ENCODE measurements at regions not wholly inside any gene's neighbourhood (a gene's known extent, or its start where the extent isn't known, plus 50 kb on each side); places are given as distances from the start of the nearest gene placed in this dataset.

DNA sequence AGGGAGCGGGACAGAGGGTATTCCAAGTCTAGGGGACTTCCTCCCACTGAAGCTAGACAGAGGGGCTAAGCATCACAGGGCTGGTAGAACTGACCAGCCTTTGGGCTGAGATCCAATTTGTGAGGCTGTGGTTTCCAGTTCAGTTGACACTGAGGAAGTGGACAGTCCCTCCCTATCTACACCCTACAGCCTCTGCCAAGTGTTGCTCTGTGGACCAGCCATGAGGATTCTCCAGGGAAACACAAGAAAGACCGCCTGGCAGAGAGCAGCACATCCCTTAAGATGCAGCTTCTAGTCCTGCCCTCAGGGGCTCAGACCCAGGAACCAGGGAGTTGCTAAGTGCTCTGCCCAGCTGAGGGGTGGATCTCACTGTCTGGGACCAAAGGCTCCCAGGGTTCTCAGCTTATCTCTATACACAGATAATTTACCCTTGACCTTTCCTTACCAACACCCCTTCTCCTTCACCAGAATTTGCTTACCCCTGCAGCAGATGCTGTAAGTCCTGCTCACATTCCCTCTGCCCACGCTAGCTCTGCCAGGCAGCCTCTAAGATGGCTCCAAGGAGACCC lies 252.0 kb downstream of the SKIDA1 start:
- intact Hi-C loops (cut with micrococcal nuclease; ENCODE audit: unreplicated experiment) (no loop called here), in situ Hi-C loops (cut with MboI) (loop anchor here (10.0 to 25.0 kb wide), 2 partner anchors 411 to 451 kb away; no protein-coding TSS in a partner anchor)
- no peaks in the 10 kb centered on the region for H3K4me1 ChIP-seq (ENCODE audit: control insufficient read depth, insufficient read depth, low read length)
- no peaks in the 10 kb centered on the region for H3K79me2 ChIP-seq (ENCODE audit: control insufficient read depth, insufficient read depth, low read length)
- WGBS (ENCODE audit: insufficient coverage, insufficient replicate concordance, low lambda C conversion rate, missing lambda C conversion rate): 46% methylated on average over 3 of the region's 3 CpGs
- H4K20me1 ChIP-seq (ENCODE audit: control insufficient read depth, insufficient read depth): no peaks in the 10 kb centered on the region
- no peak for FAIRE-seq
- no peak overlapping the region for H3K27ac ChIP-seq (ENCODE audit: control insufficient read depth, insufficient read depth)
- H3K4me2 ChIP-seq (ENCODE audit: control insufficient read depth, insufficient read depth): no peak overlapping the region
- TF ChIP-seq POLR2A (IDR thresholded peaks at IDR 0.05; ENCODE audit: low read depth, low read length): no peak
- TF ChIP-seq KLF5 (IDR thresholded peaks at IDR 0.05; ENCODE audit: partially characterized antibody): no peak
- no peak for DNase-seq (ENCODE audit: low read depth, low spot score)
- 0 out of 4 replicates have a peak, but pooled peaks cover 0 to 2% of the 10 kb centered on the region in 2 experiments for H3K27me3 ChIP-seq (replicated peaks in 1 of 2; ENCODE audit: control insufficient read depth in 2 of 2, insufficient read depth in 2 of 2, low read length in 1 of 2)
- SMC1A ChIA-PET (ENCODE audit: uncharacterized antibody, unreplicated experiment): interaction anchor here (0.8 to 1.0 kb wide), 2 partner anchors 219 to 718 kb away, joined by 3 read pairs; no protein-coding TSS in a partner anchor
- H3K4me3 ChIP-seq: no peak overlapping the region
- H2AFZ ChIP-seq (ENCODE audit: control insufficient read depth, low read depth, low read length): no peak overlapping the region
- no TSS peak for BruUV-seq (replicated peaks)
- POLR2A ChIA-PET: no interaction called here
- H3K9me3 ChIP-seq (replicated peaks; ENCODE audit: control insufficient read depth, insufficient read depth, low read length): no peaks in the 10 kb centered on the region
- ATAC-seq: peak; percentile 44
- H3K9ac ChIP-seq (ENCODE audit: control insufficient read depth, insufficient read depth, low read length): no peak overlapping the region
- RAD21 ChIA-PET (ENCODE audit: unreplicated experiment): no interaction called here
- CTCF ChIA-PET: interaction anchor here (1.0 kb wide), 1 partner anchor 10 kb away, joined by 4 read pairs; no protein-coding TSS in a partner anchor
- no peaks in the 10 kb centered on the region for H3K36me3 ChIP-seq (ENCODE audit: control insufficient read depth in 2 of 2, insufficient read depth in 2 of 2, low read length in 1 of 2)

DNA sequence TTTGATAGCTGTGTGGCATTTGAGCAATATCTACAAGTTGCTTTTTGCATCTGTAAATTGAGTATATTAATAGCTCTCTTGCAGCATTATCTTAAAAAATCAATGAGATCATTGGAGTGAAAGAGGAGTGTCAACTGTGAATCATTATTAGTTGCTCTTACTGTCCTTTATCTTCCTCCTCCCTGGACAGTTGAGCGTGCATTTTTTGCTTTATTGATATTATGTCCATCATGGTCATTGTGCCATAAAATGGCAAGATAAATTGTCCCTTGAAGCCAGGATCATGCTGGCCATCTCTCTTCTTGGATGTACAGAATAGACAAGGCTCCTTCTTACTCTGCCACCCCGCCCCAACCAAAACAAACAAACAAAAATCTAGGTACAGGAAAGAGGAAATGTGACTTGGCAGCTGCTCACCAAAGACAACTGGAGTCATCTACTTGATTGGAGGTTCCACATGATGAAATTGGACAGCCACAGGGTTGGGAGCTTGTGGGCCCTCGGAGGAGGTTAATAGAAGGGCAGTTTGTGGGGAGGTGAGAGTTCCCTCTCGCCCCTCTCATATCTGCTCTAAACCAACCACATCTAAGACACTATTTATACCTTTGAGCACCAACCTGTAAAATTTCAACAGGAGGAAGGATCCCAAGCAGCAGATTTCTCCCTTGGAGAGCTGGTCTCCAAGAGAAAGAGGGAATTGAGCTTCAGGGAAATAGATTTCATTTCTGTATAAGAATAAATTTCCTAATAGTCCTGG lies 252.7 kb downstream of the SKIDA1 start:
- no peak overlapping the region for H3K4me2 ChIP-seq (ENCODE audit: control insufficient read depth, insufficient read depth)
- no peaks in the 10 kb centered on the region for H3K79me2 ChIP-seq (ENCODE audit: control insufficient read depth, insufficient read depth, low read length)
- CTCF ChIA-PET: interaction anchor here (0.6 to 1.1 kb wide), 3 partner anchors 11 to 222 kb away, joined by 3 to 4 read pairs (median 3); no protein-coding TSS in a partner anchor
- SMC1A ChIA-PET (ENCODE audit: uncharacterized antibody, unreplicated experiment): interaction anchor here (0.8 to 1.0 kb wide), 3 partner anchors 36 to 718 kb away, joined by 3 read pairs; no protein-coding TSS in a partner anchor
- no TSS peak for BruUV-seq (replicated peaks)
- POLR2A ChIA-PET: no interaction called here
- no peaks in the 10 kb centered on the region for H3K4me1 ChIP-seq (ENCODE audit: control insufficient read depth, insufficient read depth, low read length)
- no peaks in the 10 kb centered on the region for H3K9me3 ChIP-seq (replicated peaks; ENCODE audit: control insufficient read depth, insufficient read depth, low read length)
- no peaks in the 10 kb centered on the region for H4K20me1 ChIP-seq (ENCODE audit: control insufficient read depth, insufficient read depth)
- no peak overlapping the region for H3K9ac ChIP-seq (ENCODE audit: control insufficient read depth, insufficient read depth, low read length)
- RAD21 ChIA-PET (ENCODE audit: unreplicated experiment): no interaction called here
- DNase-seq (ENCODE audit: low read depth, low spot score): no peak
- 9% methylated on average over 4 of the region's 4 CpGs for WGBS (ENCODE audit: insufficient coverage, insufficient replicate concordance, low lambda C conversion rate, missing lambda C conversion rate)
- peak; percentile 55 for ATAC-seq
- no peaks in the 10 kb centered on the region for H3K36me3 ChIP-seq (ENCODE audit: control insufficient read depth in 2 of 2, insufficient read depth in 2 of 2, low read length in 1 of 2)
- H3K27me3 ChIP-seq (replicated peaks in 1 of 2; ENCODE audit: control insufficient read depth in 2 of 2, insufficient read depth in 2 of 2, low read length in 1 of 2): 0 out of 4 replicates have a peak, but pooled peaks cover 0 to 2% of the 10 kb centered on the region in 2 experiments
- FAIRE-seq: no peak
- H2AFZ ChIP-seq (ENCODE audit: control insufficient read depth, low read depth, low read length): no peak overlapping the region
- intact Hi-C loops (cut with micrococcal nuclease; ENCODE audit: unreplicated experiment): no loop called here
- TF ChIP-seq, protein P1, sequence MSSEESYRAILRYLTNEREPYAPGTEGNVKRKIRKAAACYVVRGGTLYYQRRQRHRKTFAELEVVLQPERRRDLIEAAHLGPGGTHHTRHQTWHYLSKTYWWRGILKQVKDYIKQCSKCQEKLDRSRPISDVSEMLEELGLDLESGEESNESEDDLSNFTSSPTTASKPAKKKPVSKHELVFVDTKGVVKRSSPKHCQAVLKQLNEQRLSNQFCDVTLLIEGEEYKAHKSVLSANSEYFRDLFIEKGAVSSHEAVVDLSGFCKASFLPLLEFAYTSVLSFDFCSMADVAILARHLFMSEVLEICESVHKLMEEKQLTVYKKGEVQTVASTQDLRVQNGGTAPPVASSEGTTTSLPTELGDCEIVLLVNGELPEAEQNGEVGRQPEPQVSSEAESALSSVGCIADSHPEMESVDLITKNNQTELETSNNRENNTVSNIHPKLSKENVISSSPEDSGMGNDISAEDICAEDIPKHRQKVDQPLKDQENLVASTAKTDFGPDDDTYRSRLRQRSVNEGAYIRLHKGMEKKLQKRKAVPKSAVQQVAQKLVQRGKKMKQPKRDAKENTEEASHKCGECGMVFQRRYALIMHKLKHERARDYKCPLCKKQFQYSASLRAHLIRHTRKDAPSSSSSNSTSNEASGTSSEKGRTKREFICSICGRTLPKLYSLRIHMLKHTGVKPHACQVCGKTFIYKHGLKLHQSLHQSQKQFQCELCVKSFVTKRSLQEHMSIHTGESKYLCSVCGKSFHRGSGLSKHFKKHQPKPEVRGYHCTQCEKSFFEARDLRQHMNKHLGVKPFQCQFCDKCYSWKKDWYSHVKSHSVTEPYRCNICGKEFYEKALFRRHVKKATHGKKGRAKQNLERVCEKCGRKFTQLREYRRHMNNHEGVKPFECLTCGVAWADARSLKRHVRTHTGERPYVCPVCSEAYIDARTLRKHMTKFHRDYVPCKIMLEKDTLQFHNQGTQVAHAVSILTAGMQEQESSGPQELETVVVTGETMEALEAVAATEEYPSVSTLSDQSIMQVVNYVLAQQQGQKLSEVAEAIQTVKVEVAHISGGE (CRISPR knock-in tag; IDR thresholded peaks at IDR 0.05): no peak
- TF ChIP-seq RAD21 (IDR thresholded peaks at IDR 0.05; ENCODE audit: insufficient read depth, low read depth, low read length) (no peak), DPF2 (IDR thresholded peaks at IDR 0.05) (no peak), RCOR1 (conservative IDR thresholded peaks at IDR 0.05; ENCODE audit: low read depth, low read length) (no peak), ZNF622 (IDR thresholded peaks at IDR 0.05) (no peak), RUNX3 (IDR thresholded peaks at IDR 0.05; ENCODE audit: low read length) (peak; percentile 19; the same call in 1 of the 2 replicates), SPI1 (IDR thresholded peaks at IDR 0.05; ENCODE audit: borderline replicate concordance, insufficient read depth, low read depth, low read length) (peak; percentile 58; the same call in 1 of the 2 replicates)
- H3K4me3 ChIP-seq: no peak overlapping the region
- in situ Hi-C loops (cut with MboI): loop anchor here (10.0 to 25.0 kb wide), 2 partner anchors 411 to 452 kb away; no protein-coding TSS in a partner anchor
- H3K27ac ChIP-seq (ENCODE audit: control insufficient read depth, insufficient read depth): no peak overlapping the region
